ENCODE measurements at regions not wholly inside any gene's neighbourhood (a gene's known extent, or its start where the extent isn't known, plus 50 kb on each side); places are given as distances from the start of the nearest gene placed in this dataset.

DNA sequence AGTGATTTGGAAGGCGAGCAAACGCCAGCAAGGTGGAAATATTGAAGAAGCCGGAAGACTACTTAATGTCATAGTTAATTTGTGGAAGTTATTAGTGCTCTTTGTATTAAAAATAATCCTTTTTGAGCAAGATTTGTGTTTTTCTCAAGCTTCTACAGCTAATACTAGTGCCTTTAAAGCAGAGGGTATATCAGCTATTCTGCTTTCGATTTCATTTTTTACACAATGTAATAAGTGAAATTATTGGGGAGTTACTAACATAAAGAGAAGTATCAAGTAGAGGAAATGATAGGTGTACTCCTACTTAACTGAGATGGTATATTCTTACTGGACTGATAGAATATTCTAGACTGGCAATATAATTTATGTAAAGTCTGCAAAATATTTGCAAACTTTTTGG, 392.4 kb upstream of the DCN start:
- TF ChIP-seq, protein P1, sequence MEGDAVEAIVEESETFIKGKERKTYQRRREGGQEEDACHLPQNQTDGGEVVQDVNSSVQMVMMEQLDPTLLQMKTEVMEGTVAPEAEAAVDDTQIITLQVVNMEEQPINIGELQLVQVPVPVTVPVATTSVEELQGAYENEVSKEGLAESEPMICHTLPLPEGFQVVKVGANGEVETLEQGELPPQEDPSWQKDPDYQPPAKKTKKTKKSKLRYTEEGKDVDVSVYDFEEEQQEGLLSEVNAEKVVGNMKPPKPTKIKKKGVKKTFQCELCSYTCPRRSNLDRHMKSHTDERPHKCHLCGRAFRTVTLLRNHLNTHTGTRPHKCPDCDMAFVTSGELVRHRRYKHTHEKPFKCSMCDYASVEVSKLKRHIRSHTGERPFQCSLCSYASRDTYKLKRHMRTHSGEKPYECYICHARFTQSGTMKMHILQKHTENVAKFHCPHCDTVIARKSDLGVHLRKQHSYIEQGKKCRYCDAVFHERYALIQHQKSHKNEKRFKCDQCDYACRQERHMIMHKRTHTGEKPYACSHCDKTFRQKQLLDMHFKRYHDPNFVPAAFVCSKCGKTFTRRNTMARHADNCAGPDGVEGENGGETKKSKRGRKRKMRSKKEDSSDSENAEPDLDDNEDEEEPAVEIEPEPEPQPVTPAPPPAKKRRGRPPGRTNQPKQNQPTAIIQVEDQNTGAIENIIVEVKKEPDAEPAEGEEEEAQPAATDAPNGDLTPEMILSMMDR (IDR thresholded peaks at IDR 0.05; ENCODE audit: low read depth, low read length), result no peak
- no peak for TF ChIP-seq EZH2phosphoT487 (IDR thresholded peaks at IDR 0.05; ENCODE audit: low read depth)

Measured in OCI-LY3 (cell line).